Testis (tissue), 2 donors: ENCODE measurements at regions not wholly inside any gene's neighbourhood (a gene's known extent, or its start where the extent isn't known, plus 50 kb on each side); places are given as distances from the start of the nearest gene placed in this dataset.

ENCODE experiments used
- CTCF ChIP-seq, 3 experiments: fragments of 450-650 bp in 2 of 3; fragments of 200-600 bp in 1 of 3; sonication (generic) in 1 of 3; IDR thresholded peaks; one replicate each; pipeline ENCODE4 v1.5.1; 2016 to 2019; ENCODE audit warnings: antibody characterized with exemption in 3 of 3, mild to moderate bottlenecking in 2 of 3, moderate library complexity in 1 of 3
- POLR2A ChIP-seq: fragments of 450-650 bp; IDR thresholded peaks from one replicate; pipeline ENCODE4 v1.6.1; 2017; ENCODE audit warnings: antibody characterized with exemption, mild to moderate bottlenecking, moderate library complexity

- TF ChIP-seq CTCF (IDR thresholded peaks at IDR 0.05): no peak
- TF ChIP-seq POLR2A: no peak
Observed at GRCh38 chr14:81691931-81692330, 158.3 kb upstream of the SEL1L start.
